H1 (cell line): ENCODE measurements at regions not wholly inside any gene's neighbourhood (a gene's known extent, or its start where the extent isn't known, plus 50 kb on each side); places are given as distances from the start of the nearest gene placed in this dataset.

Source experiments
- ATF2 ChIP-seq: IDR thresholded peaks from 2 replicates; pipeline ENCODE4 v1.6.1; 2012; ENCODE audit warnings: low read length, inconsistent platforms
- CTCF ChIP-seq, 3 experiments: IDR thresholded peaks; 1 replicate in 2 of 3; 2 replicates in 1 of 3; pipeline versions ENCODE4 v1.5.1 to v1.6.1; 2011; ENCODE audit warnings: low read length in 3 of 3, mild to moderate bottlenecking in 3 of 3, inconsistent platforms in 2 of 3, low read depth in 1 of 3, moderate library complexity in 1 of 3; ENCODE audit not compliant: insufficient read depth in 1 of 3; ENCODE audit errors: control extremely low read depth in 1 of 3
- POLR2A ChIP-seq, 2 experiments: IDR thresholded peaks; 1 replicate in 1 of 2; 2 replicates in 1 of 2; pipeline ENCODE4 v1.6.1; 2011; ENCODE audit warnings: low read depth in 2 of 2, low read length in 2 of 2, mild to moderate bottlenecking in 2 of 2; ENCODE audit errors: control extremely low read depth in 1 of 2
- RFX5 ChIP-seq: IDR thresholded peaks from 2 replicates; pipeline ENCODE4 v1.6.1; 2011; ENCODE audit warnings: low read depth, low read length, improper control_type of control experiment, borderline replicate concordance
- SAP30 ChIP-seq: fragments of 300-600 bp; sonication (generic); IDR thresholded peaks from 2 replicates; pipeline ENCODE4 v1.7.1; 2012; ENCODE audit warnings: low read length, moderate library complexity, mild to moderate bottlenecking, inconsistent platforms; ENCODE audit not compliant: insufficient read depth, insufficient replicate concordance

- TF ChIP-seq ATF2 (no peak), POLR2A (IDR thresholded peaks at IDR 0.05; ENCODE audit: control extremely low read depth in 1 of 2, low read depth in 2 of 2, low read length in 2 of 2) (no peak), CTCF (IDR thresholded peaks at IDR 0.05; ENCODE audit: control extremely low read depth in 1 of 3, insufficient read depth in 1 of 3, low read depth in 1 of 3, low read length in 3 of 3) (peak in 1 of 3 experiments; percentile 3; a peak in 1 of 4 replicates), RFX5 (no peak), SAP30 (no peak)
Measured at GRCh38 chr7:142528608-142529408, 220.5 kb upstream of the PRSS1 start (continued).
